MM.1S (cell line): ENCODE measurements at regions not wholly inside any gene's neighbourhood (a gene's known extent, or its start where the extent isn't known, plus 50 kb on each side); places are given as distances from the start of the nearest gene placed in this dataset.

Source experiments
- CTCF ChIP-seq: fragments of 300-600 bp; sonication (generic); IDR thresholded peaks from 2 replicates; pipeline ENCODE4 v1.5.1; 2016; ENCODE audit warnings: antibody characterized with exemption, low read length, mixed read lengths
- EZH2 ChIP-seq: fragments of 300-600 bp; sonication (generic); optimal IDR thresholded peaks from 2 replicates; pipeline ENCODE3; 2017; ENCODE audit warnings: low read depth, mild to moderate bottlenecking, antibody characterized with exemption, low read length, mixed read lengths
- EZH2phosphoT487 ChIP-seq: fragments of 300-600 bp; sonication (generic); IDR thresholded peaks from 2 replicates; pipeline ENCODE4 v1.6.1; 2018; ENCODE audit warnings: antibody characterized with exemption, low read length

GRCh38 chr2:144114760-144115159 is 405.2 kb downstream of the ZEB2 start:
- no peak for TF ChIP-seq CTCF
- TF ChIP-seq EZH2phosphoT487, result no peak
- no peak for TF ChIP-seq EZH2
